Osteoblast (primary cell): ENCODE measurements at regions not wholly inside any gene's neighbourhood (a gene's known extent, or its start where the extent isn't known, plus 50 kb on each side); places are given as distances from the start of the nearest gene placed in this dataset.

Experiments used
- DNase-seq: peaks from one replicate; pipeline ENCODE4 v3.0.0; 2011; ENCODE audit warnings: low spot score, mixed read lengths; ENCODE audit not compliant: insufficient read length; ENCODE audit errors: missing footprints
- H2AFZ ChIP-seq: 2 replicates; pipeline ENCODE4 v1.6.0; 2011; ENCODE audit warnings: mild to moderate bottlenecking, low read length
- H3K27ac ChIP-seq: 2 replicates; pipeline ENCODE4 v1.5.1; 2011; ENCODE audit warnings: mild to moderate bottlenecking, low read depth, low read length, moderate library complexity
- H3K27me3 ChIP-seq: 2 replicates; pipeline ENCODE4 v1.6.0; 2012; ENCODE audit warnings: mild to moderate bottlenecking, control low read depth, inconsistent platforms, low read length, moderate library complexity; ENCODE audit not compliant: insufficient read depth
- H3K36me3 ChIP-seq: 2 replicates; pipeline ENCODE4 v1.5.1; 2011; ENCODE audit warnings: mild to moderate bottlenecking, low read length, control low read depth, moderate library complexity; ENCODE audit not compliant: insufficient read depth
- H3K4me1 ChIP-seq: 2 replicates; pipeline ENCODE4 v1.5.1; 2011; ENCODE audit warnings: mild to moderate bottlenecking, low read length, control low read depth, moderate library complexity; ENCODE audit not compliant: insufficient read depth
- H3K4me2 ChIP-seq: 2 replicates; pipeline ENCODE4 v1.6.0; 2011; ENCODE audit warnings: mild to moderate bottlenecking, low read length; ENCODE audit not compliant: insufficient read depth
- H3K4me3 ChIP-seq: fragments of 200-600 bp; sonication (generic); 3 replicates; pipeline ENCODE4 v1.5.1; 2012; ENCODE audit warnings: mild to moderate bottlenecking, low read length, inconsistent platforms; ENCODE audit not compliant: insufficient read depth
- H3K79me2 ChIP-seq: 2 replicates; pipeline ENCODE4 v1.6.0; 2012; ENCODE audit warnings: mild to moderate bottlenecking, low read length, control low read depth, inconsistent platforms; ENCODE audit not compliant: insufficient read depth
- H3K9me3 ChIP-seq: 2 replicates; pipeline ENCODE4 v1.5.1; 2011; ENCODE audit warnings: low read depth, low read length, control low read depth
- H4K20me1 ChIP-seq: 2 replicates; pipeline ENCODE4 v1.6.0; 2012; ENCODE audit warnings: mild to moderate bottlenecking, low read length, control low read depth; ENCODE audit not compliant: insufficient read depth
- TF ChIP-seq, protein P1 (sequence below): IDR thresholded peaks from 2 replicates; pipeline ENCODE4 v1.5.1; 2011; ENCODE audit warnings: mild to moderate bottlenecking, low read depth, low read length, moderate library complexity; ENCODE audit errors: extremely low read depth

DNA sequence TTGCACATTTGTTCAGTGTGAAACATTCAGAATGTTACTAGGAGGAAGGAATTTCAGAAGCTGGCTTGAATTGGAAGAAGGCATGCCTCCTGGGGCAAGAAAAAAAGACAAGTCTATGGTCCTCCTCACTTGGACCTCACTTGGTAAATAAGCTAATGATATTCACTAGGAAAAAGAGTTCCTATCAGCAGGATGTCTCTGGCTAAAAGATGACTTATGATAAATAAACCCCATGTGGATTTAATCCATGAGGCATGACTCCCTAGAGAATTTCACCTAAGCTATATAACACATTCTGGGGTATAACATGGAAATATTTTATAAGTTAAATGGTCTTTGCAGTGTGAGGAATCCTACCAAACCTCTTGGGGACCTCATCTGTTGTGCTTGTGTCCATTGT lies 199.9 kb downstream of the LRIG3 start:
- Histone ChIP-seq H3K27me3 (no peaks in the 10 kb centered on the region), H3K79me2 (no peaks in the 10 kb centered on the region), H3K27ac (no peak overlapping the region), H3K9me3 (no peaks in the 10 kb centered on the region), H2AFZ (no peak overlapping the region), H3K4me3 (no peak overlapping the region), H3K4me2 (no peak overlapping the region), H4K20me1 (no peaks in the 10 kb centered on the region), H3K36me3 (no peaks in the 10 kb centered on the region), H3K4me1 (no peaks in the 10 kb centered on the region)
- TF ChIP-seq, protein P1, sequence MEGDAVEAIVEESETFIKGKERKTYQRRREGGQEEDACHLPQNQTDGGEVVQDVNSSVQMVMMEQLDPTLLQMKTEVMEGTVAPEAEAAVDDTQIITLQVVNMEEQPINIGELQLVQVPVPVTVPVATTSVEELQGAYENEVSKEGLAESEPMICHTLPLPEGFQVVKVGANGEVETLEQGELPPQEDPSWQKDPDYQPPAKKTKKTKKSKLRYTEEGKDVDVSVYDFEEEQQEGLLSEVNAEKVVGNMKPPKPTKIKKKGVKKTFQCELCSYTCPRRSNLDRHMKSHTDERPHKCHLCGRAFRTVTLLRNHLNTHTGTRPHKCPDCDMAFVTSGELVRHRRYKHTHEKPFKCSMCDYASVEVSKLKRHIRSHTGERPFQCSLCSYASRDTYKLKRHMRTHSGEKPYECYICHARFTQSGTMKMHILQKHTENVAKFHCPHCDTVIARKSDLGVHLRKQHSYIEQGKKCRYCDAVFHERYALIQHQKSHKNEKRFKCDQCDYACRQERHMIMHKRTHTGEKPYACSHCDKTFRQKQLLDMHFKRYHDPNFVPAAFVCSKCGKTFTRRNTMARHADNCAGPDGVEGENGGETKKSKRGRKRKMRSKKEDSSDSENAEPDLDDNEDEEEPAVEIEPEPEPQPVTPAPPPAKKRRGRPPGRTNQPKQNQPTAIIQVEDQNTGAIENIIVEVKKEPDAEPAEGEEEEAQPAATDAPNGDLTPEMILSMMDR = no peak
- DNase-seq = no peak

DNA sequence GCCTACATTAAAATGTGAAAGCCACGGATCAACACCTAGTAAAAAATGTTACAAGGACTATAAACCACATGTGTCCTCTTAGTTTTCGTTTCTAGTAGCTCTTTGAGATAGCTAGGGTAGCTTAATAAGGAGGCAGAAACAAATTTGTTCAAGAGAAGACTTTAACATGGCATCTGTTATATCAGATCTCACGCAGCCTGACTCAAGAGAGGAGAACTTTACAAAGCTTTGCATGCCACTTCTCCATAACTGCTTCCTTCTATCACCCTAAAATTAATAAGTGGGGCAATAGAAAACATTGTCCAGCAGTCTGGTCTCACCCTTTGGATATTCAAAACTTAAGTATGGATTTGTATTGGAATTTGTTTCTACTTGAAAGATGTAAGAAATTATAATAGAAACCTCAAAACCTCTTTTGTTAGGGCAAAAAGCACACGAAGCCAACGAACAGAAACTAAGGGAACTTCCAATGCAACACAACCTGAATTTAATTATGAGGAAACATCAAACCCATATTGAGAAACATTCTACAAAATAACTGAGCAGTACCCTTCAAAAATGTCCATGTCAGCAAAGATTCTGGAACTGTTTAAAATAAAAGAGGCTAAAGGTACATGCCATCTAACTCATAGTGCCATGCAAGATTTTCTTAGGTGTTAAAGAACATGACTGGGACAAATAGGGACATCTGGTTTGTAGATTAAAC lies 194.8 kb downstream of the LRIG3 start:
- Histone ChIP-seq H3K27ac (no peak overlapping the region), H2AFZ (no peak overlapping the region), H3K27me3 (no peaks in the 10 kb centered on the region), H3K79me2 (no peaks in the 10 kb centered on the region), H4K20me1 (no peaks in the 10 kb centered on the region), H3K36me3 (no peaks in the 10 kb centered on the region), H3K4me2 (no peak overlapping the region), H3K4me3 (no peak overlapping the region), H3K4me1 (peaks cover 6% of the 10 kb centered on the region), H3K9me3 (no peaks in the 10 kb centered on the region)
- DNase-seq = no peak
- TF ChIP-seq, protein P1 = no peak

DNA sequence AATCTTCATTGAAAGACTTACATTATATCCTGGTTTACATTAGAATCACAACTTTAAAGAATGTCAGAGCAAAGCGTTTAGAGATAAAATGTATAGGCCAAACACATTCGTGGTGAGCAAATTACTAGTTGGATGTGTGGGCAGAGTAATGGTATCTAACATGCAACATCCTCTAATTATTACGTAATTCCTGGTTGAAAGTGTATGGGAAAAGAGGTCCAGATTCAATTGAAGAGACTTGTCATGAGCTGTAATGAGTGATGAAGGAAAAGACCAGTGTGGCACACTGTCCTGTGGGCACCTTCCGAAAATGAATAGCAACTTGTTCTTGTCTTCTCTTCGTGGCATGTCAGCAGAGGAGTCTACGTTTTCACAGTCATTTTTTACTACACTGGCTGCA lies 192.8 kb downstream of the LRIG3 start:
- TF ChIP-seq, protein P1 = no peak
- Histone ChIP-seq H3K9me3 (no peaks in the 10 kb centered on the region), H3K4me3 (no peak overlapping the region), H3K79me2 (no peaks in the 10 kb centered on the region), H4K20me1 (no peaks in the 10 kb centered on the region), H3K4me1 (peaks cover 6% of the 10 kb centered on the region), H3K36me3 (no peaks in the 10 kb centered on the region), H3K27me3 (no peaks in the 10 kb centered on the region), H2AFZ (no peak overlapping the region), H3K4me2 (peak overlapping the region; percentile 31), H3K27ac (peak overlapping the region; percentile 27)
- DNase-seq = no peak

DNA sequence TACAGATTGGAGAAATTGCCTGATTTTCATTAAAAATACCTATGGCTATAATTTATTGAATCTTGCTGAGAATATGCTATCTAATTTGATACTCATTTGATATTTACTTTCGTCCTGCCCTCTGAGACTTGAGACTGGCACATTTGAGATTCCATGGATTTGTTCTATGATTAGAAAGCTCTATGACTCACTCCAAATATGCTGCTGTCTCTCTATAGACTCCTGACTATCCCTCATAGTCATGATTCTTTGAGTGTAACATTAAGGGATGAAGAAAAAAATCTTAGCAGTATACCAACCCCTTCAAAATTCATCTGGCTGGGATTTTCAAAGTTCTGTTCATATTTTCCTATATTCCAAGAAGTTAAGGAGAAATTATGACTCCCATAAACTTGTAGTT lies 191.9 kb downstream of the LRIG3 start:
- Histone ChIP-seq H3K27me3 (no peaks in the 10 kb centered on the region), H3K79me2 (no peaks in the 10 kb centered on the region), H3K36me3 (no peaks in the 10 kb centered on the region), H3K4me1 (peaks cover 6% of the 10 kb centered on the region), H3K4me2 (no peak overlapping the region), H2AFZ (no peak overlapping the region), H3K27ac (no peak overlapping the region), H3K9me3 (no peaks in the 10 kb centered on the region), H4K20me1 (no peaks in the 10 kb centered on the region), H3K4me3 (no peak overlapping the region)
- TF ChIP-seq, protein P1 = no peak
- no peak for DNase-seq
